GM23338 (cell line): ENCODE measurements at regions not wholly inside any gene's neighbourhood (a gene's known extent, or its start where the extent isn't known, plus 50 kb on each side); places are given as distances from the start of the nearest gene placed in this dataset.

Experiments used
- ATAC-seq: fragments of 200-7000 bp; cut with Tn5 transposase; 3 replicates; pipeline ENCODE4 v1.9.1; 2020
- DNase-seq: peaks from one replicate; pipeline ENCODE4 v3.0.0-alpha.2; 2015; ENCODE audit warnings: low spot score
- H2AFZ ChIP-seq: fragments of 200-600 bp; sonication (generic); 2 replicates; pipeline ENCODE4 v1.8.0; 2016; ENCODE audit warnings: antibody characterized with exemption, mild to moderate bottlenecking, moderate library complexity
- H3F3A ChIP-seq: fragments of 200-600 bp; sonication (generic); replicated peaks from 2 replicates; pipeline ENCODE4 v1.8.0; 2017; ENCODE audit warnings: antibody characterized with exemption, mixed run types, low read depth
- H3K27ac ChIP-seq: fragments of 200-600 bp; sonication (generic); 2 replicates; pipeline ENCODE4 v1.6.1; 2016; ENCODE audit warnings: low read depth
- H3K27me3 ChIP-seq: fragments of 200-600 bp; sonication (generic); 2 replicates; pipeline ENCODE4 v1.8.0; 2016; ENCODE audit warnings: mild to moderate bottlenecking, mixed run types, moderate library complexity; ENCODE audit not compliant: insufficient read depth
- H3K36me3 ChIP-seq: fragments of 200-600 bp; sonication (generic); 2 replicates; pipeline ENCODE4 v1.8.0; 2016; ENCODE audit warnings: mild to moderate bottlenecking; ENCODE audit not compliant: insufficient read depth
- H3K4me1 ChIP-seq: fragments of 200-600 bp; sonication (generic); 2 replicates; pipeline ENCODE4 v1.8.0; 2016; ENCODE audit warnings: mild to moderate bottlenecking, moderate library complexity; ENCODE audit not compliant: insufficient read depth
- H3K4me2 ChIP-seq: fragments of 200-600 bp; sonication (generic); 2 replicates; pipeline ENCODE4 v1.7.1; 2017; ENCODE audit warnings: mixed run types
- H3K4me3 ChIP-seq: fragments of 200-600 bp; sonication (generic); 2 replicates; pipeline ENCODE4 v1.6.1; 2016; ENCODE audit warnings: mixed run types
- H3K79me2 ChIP-seq: fragments of 200-600 bp; sonication (generic); replicated peaks from 2 replicates; pipeline ENCODE4 v1.8.0; 2017; ENCODE audit warnings: mild to moderate bottlenecking; ENCODE audit not compliant: insufficient read depth
- H3K9me2 ChIP-seq: fragments of 200-600 bp; sonication (generic); 2 replicates; pipeline ENCODE4 v1.8.0; 2017; ENCODE audit not compliant: insufficient read depth
- H4K20me1 ChIP-seq: fragments of 200-600 bp; sonication (generic); replicated peaks from 2 replicates; pipeline ENCODE4 v1.8.0; 2017; ENCODE audit warnings: mild to moderate bottlenecking; ENCODE audit not compliant: insufficient read depth
- H3K27ac Mint-ChIP-seq: 2 replicates; pipeline ENCODE4 v1.8.0; 2020; ENCODE audit warnings: inconsistent platforms, mild to moderate bottlenecking, moderate library complexity, mixed read lengths
- H3K27me3 Mint-ChIP-seq: 3 replicates; pipeline ENCODE4 v1.8.0; 2022; ENCODE audit warnings: low read depth, mild to moderate bottlenecking, moderate library complexity, mixed read lengths, inconsistent platforms; ENCODE audit not compliant: insufficient read depth, poor library complexity
- H3K36me3 Mint-ChIP-seq: 3 replicates; pipeline ENCODE4 v1.8.0; 2021; ENCODE audit warnings: low read depth, mild to moderate bottlenecking, inconsistent platforms, moderate library complexity, mixed read lengths
- H3K4me1 Mint-ChIP-seq: 3 replicates; pipeline ENCODE4 v1.8.0; 2020; ENCODE audit warnings: mild to moderate bottlenecking, inconsistent platforms, mixed read lengths
- H3K4me3 Mint-ChIP-seq: 3 replicates; pipeline ENCODE4 v1.8.0; 2021; ENCODE audit warnings: moderate library complexity, mild to moderate bottlenecking, inconsistent platforms, mixed read lengths
- H3K9me3 Mint-ChIP-seq: 3 replicates; pipeline ENCODE4 v1.8.0; 2020; ENCODE audit warnings: moderate library complexity, mild to moderate bottlenecking, inconsistent platforms, mixed read lengths
- CTCF ChIP-seq, 2 experiments: fragments of 200-600 bp in 1 of 2; sonication (generic) in 1 of 2; conservative IDR thresholded peaks; 2 replicates each; pipeline versions ENCODE4 v1.5.1 to v1.6.1; 2016 to 2017; ENCODE audit warnings: antibody characterized with exemption in 2 of 2, low read depth in 2 of 2, mild to moderate bottlenecking in 2 of 2, moderate library complexity in 1 of 2
- JUNB ChIP-seq: IDR thresholded peaks from one replicate; pipeline ENCODE4 v1.6.1; 2016; ENCODE audit warnings: antibody characterized with exemption; ENCODE audit not compliant: unreplicated experiment
- NANOG ChIP-seq: IDR thresholded peaks from 2 replicates; pipeline ENCODE4 v1.6.1; 2016; ENCODE audit warnings: antibody characterized with exemption, borderline replicate concordance
- POLR2AphosphoS5 ChIP-seq: IDR thresholded peaks from 2 replicates; pipeline ENCODE4 v1.6.1; 2016; ENCODE audit warnings: antibody characterized with exemption, low read depth
- REST ChIP-seq: IDR thresholded peaks from one replicate; pipeline ENCODE4 v1.6.1; 2018; ENCODE audit warnings: antibody characterized with exemption; ENCODE audit not compliant: unreplicated experiment
- STAT1 ChIP-seq: IDR thresholded peaks from one replicate; pipeline ENCODE4 v1.6.1; 2016; ENCODE audit warnings: antibody characterized with exemption; ENCODE audit not compliant: unreplicated experiment
- TF ChIP-seq, protein P1 (sequence below): IDR thresholded peaks from 2 replicates; pipeline ENCODE4 v1.6.1; 2016; ENCODE audit warnings: antibody characterized with exemption

DNA sequence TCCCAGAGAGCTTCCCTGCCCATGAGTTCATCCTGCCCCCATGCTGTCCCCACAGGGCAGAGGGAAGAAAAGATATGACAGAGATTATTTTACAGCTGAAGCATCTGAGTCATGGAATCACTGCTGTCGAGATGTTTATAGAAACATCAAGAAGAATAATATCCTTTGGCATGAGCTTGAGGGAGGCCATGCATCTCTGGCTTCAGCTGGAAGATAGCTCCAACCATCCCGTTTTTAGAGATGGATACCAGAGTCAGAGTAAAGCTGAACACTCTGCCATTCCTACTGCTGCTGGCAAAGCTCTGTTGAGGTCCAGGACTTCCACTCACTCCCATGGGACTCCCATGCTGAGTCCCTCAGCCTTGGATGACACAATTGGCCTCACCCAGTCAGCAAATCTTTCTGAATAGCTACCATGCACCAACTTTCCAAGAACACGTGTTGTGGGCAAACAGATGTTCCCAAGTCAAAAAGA, 167.8 kb downstream of the TTC32 start:
- no peak overlapping the region for H3K4me3 ChIP-seq
- Mint-ChIP-seq H3K27me3 (peaks cover 2% of the 10 kb centered on the region), H3K9me3 (no peaks in the 10 kb centered on the region; the same call in 2 of the 3 replicates), H3K27ac (no peak overlapping the region), H3K4me1 (peaks cover 6% of the 10 kb centered on the region; the same call in 2 of the 3 replicates), H3K36me3 (no peaks in the 10 kb centered on the region), H3K4me3 (no peak overlapping the region)
- ATAC-seq (no peak), DNase-seq (no peak)
- no peaks in the 10 kb centered on the region for H3K4me1 ChIP-seq
- H4K20me1 ChIP-seq = no peaks in the 10 kb centered on the region
- H2AFZ ChIP-seq = no peak overlapping the region
- TF ChIP-seq JUNB (no peak), STAT1 (no peak), NANOG (no peak), POLR2AphosphoS5 (no peak), CTCF (conservative IDR thresholded peaks at IDR 0.05; ENCODE audit: low read depth in 2 of 2) (no peak), REST (no peak)
- no peaks in the 10 kb centered on the region for H3K36me3 ChIP-seq
- H3F3A ChIP-seq = no peaks in the 10 kb centered on the region
- no peak overlapping the region for H3K4me2 ChIP-seq
- no peaks in the 10 kb centered on the region for H3K27me3 ChIP-seq
- H3K79me2 ChIP-seq = no peaks in the 10 kb centered on the region
- no peak overlapping the region for H3K27ac ChIP-seq
- no peaks in the 10 kb centered on the region for H3K9me2 ChIP-seq

DNA sequence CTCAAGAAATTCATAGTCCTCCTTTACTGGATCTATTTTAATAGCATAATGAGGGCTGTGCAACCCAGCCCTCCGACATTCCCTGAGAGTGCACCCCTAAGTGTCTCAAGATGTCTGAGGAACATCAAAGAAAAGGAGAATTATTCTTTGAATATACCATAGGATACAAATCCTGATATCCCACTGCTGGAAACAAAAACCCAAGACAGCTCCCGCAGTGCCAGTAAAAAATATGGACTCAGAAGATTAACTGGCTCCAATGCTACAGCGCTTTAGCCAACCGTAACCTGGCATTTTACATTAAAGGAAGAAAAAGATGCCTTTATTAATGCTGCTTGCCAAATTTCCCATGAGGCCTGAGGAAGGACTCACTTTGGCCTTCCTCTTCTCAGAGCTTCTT, 168.4 kb downstream of the TTC32 start:
- H3K4me2 ChIP-seq = no peak overlapping the region
- no peaks in the 10 kb centered on the region for H3K4me1 ChIP-seq
- peaks cover 3% of the 10 kb centered on the region for H3K27me3 Mint-ChIP-seq
- H3K79me2 ChIP-seq = no peaks in the 10 kb centered on the region
- peaks cover 3% of the 10 kb centered on the region; the same call in 1 of the 3 replicates for H3K4me1 Mint-ChIP-seq
- no peaks in the 10 kb centered on the region for H3K9me2 ChIP-seq
- no peak overlapping the region for H3K27ac ChIP-seq
- H3K36me3 Mint-ChIP-seq = no peaks in the 10 kb centered on the region
- no peaks in the 10 kb centered on the region for H3K36me3 ChIP-seq
- no peak overlapping the region for H3K4me3 Mint-ChIP-seq
- no peak overlapping the region for H2AFZ ChIP-seq
- no peak for ATAC-seq
- no peak for DNase-seq
- no peaks in the 10 kb centered on the region for H4K20me1 ChIP-seq
- no peak for TF ChIP-seq STAT1
- TF ChIP-seq, protein P1, sequence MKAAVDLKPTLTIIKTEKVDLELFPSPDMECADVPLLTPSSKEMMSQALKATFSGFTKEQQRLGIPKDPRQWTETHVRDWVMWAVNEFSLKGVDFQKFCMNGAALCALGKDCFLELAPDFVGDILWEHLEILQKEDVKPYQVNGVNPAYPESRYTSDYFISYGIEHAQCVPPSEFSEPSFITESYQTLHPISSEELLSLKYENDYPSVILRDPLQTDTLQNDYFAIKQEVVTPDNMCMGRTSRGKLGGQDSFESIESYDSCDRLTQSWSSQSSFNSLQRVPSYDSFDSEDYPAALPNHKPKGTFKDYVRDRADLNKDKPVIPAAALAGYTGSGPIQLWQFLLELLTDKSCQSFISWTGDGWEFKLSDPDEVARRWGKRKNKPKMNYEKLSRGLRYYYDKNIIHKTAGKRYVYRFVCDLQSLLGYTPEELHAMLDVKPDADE = no peak
- no peak for TF ChIP-seq REST
- no peak for TF ChIP-seq JUNB
- TF ChIP-seq NANOG = no peak
- no peak overlapping the region for H3K4me3 ChIP-seq
- H3K27ac Mint-ChIP-seq = no peak overlapping the region
- no peaks in the 10 kb centered on the region for H3F3A ChIP-seq
- H3K27me3 ChIP-seq = no peaks in the 10 kb centered on the region
- no peaks in the 10 kb centered on the region; the same call in 2 of the 3 replicates for H3K9me3 Mint-ChIP-seq
